CD4-positive, alpha-beta T cell treated with Interleukin-1 beta for 1 hour (primary cell): ENCODE measurements at regions not wholly inside any gene's neighbourhood (a gene's known extent, or its start where the extent isn't known, plus 50 kb on each side); places are given as distances from the start of the nearest gene placed in this dataset.
"Not testable (repeated sequence)": the region's sequence is repeated elsewhere in the genome, so short reads cannot be mapped to it uniquely, and the experiment has no call there.

Experiments
- DNase-seq, 2 donors: peaks; one replicate each; pipeline ENCODE4 v3.0.0-alpha.2; 2020 to 2022

GRCh38 chr3:8276056-8276455, 225.6 kb upstream of the LMCD1 start:
- no peak for DNase-seq

GRCh38 chr3:8276506-8276905, 225.1 kb upstream of the LMCD1 start:
- DNase-seq, result no peak

- DNase-seq, result no peak
Observed at GRCh38 chr3:8278448-8278847, 223.2 kb upstream of the LMCD1 start.

GRCh38 chr3:8279476-8279875, 222.1 kb upstream of the LMCD1 start:
- no peak for DNase-seq

GRCh38 chr3:8279886-8280550, 221.6 kb upstream of the LMCD1 start:
- no peak for DNase-seq

- DNase-seq, result no peak
Observed at GRCh38 chr3:8282541-8283165, 219.0 kb upstream of the LMCD1 start.

GRCh38 chr3:8283193-8283592, 218.4 kb upstream of the LMCD1 start:
- no peak for DNase-seq

- DNase-seq, result no peak
Observed at GRCh38 chr3:8286086-8286485, 215.5 kb upstream of the LMCD1 start.

GRCh38 chr3:8286749-8287148, 214.9 kb upstream of the LMCD1 start:
- DNase-seq, result no peak

GRCh38 chr3:8290611-8291010, 211.0 kb upstream of the LMCD1 start:
- no peak for DNase-seq

- no peak for DNase-seq
Observed at GRCh38 chr3:8296461-8296860, 205.2 kb upstream of the LMCD1 start.

- DNase-seq, result no peak
Observed at GRCh38 chr3:8298021-8298954, 203.3 kb upstream of the LMCD1 start.

GRCh38 chr3:8301977-8302735, 199.5 kb upstream of the LMCD1 start:
- peak in 1 of 2 donors; percentile 39 for DNase-seq

- no peak for DNase-seq
Observed at GRCh38 chr3:8303466-8303865, 198.2 kb upstream of the LMCD1 start.

- DNase-seq, result no peak
Observed at GRCh38 chr3:8305371-8305770, 196.3 kb upstream of the LMCD1 start.

- no peak for DNase-seq
Observed at GRCh38 chr3:8307545-8308110, 194.0 kb upstream of the LMCD1 start.

- no peak for DNase-seq
Observed at GRCh38 chr3:8311321-8311720, 190.3 kb upstream of the LMCD1 start.

- no peak for DNase-seq
Observed at GRCh38 chr3:8312685-8313084, 188.9 kb upstream of the LMCD1 start.

- DNase-seq, result no peak
Observed at GRCh38 chr3:8313560-8314267, 187.9 kb upstream of the LMCD1 start.

GRCh38 chr3:8315526-8315925, 186.1 kb upstream of the LMCD1 start:
- not testable (repeated sequence) for DNase-seq

- no peak for DNase-seq
Observed at GRCh38 chr3:8317661-8318649, 183.7 kb upstream of the LMCD1 start.
